KMS-11 (cell line): ENCODE measurements at regions not wholly inside any gene's neighbourhood (a gene's known extent, or its start where the extent isn't known, plus 50 kb on each side); places are given as distances from the start of the nearest gene placed in this dataset.

ENCODE experiments used
- H2AFZ ChIP-seq: fragments of 200-600 bp; sonication (generic); 2 replicates; pipeline ENCODE4 v1.6.1; 2016; ENCODE audit warnings: antibody characterized with exemption, mixed run types, low read depth
- H3K27ac ChIP-seq: fragments of 200-600 bp; sonication (generic); 2 replicates; pipeline ENCODE4 v1.6.1; 2016; ENCODE audit warnings: mild to moderate bottlenecking, mixed run types
- H3K27me3 ChIP-seq: fragments of 200-600 bp; sonication (generic); 2 replicates; pipeline ENCODE4 v1.6.1; 2017; ENCODE audit warnings: mild to moderate bottlenecking, low read depth, mixed run types, moderate library complexity; ENCODE audit not compliant: insufficient read depth
- H3K36me3 ChIP-seq: fragments of 200-600 bp; sonication (generic); 2 replicates; pipeline ENCODE4 v1.6.1; 2017; ENCODE audit warnings: mild to moderate bottlenecking, mixed run types; ENCODE audit not compliant: insufficient read depth
- H3K4me1 ChIP-seq: fragments of 200-600 bp; sonication (generic); 2 replicates; pipeline ENCODE4 v1.6.1; 2016; ENCODE audit warnings: mild to moderate bottlenecking, low read depth, mixed run types; ENCODE audit not compliant: poor library complexity, severe bottlenecking
- H3K4me2 ChIP-seq: fragments of 200-600 bp; sonication (generic); 2 replicates; pipeline ENCODE4 v1.7.0; 2016; ENCODE audit warnings: mild to moderate bottlenecking, mixed run types
- H3K4me3 ChIP-seq: fragments of 200-600 bp; sonication (generic); IDR thresholded peaks from 2 replicates; pipeline ENCODE4 v1.6.1; 2017; ENCODE audit warnings: low read depth, low read length, mixed read lengths; ENCODE audit not compliant: insufficient read depth
- H3K79me2 ChIP-seq: fragments of 200-600 bp; sonication (generic); 2 replicates; pipeline ENCODE4 v1.6.1; 2016; ENCODE audit warnings: low read depth, mixed run types; ENCODE audit not compliant: insufficient read depth
- H3K9ac ChIP-seq: fragments of 200-600 bp; sonication (generic); 2 replicates; pipeline ENCODE4 v1.6.1; 2016; ENCODE audit warnings: mild to moderate bottlenecking, mixed run types
- H4K20me1 ChIP-seq: fragments of 200-600 bp; sonication (generic); 2 replicates; pipeline ENCODE4 v1.6.1; 2016; ENCODE audit warnings: mild to moderate bottlenecking, mixed run types; ENCODE audit not compliant: insufficient read depth
- CTCF ChIP-seq: fragments of 200-600 bp; sonication (generic); conservative IDR thresholded peaks from 2 replicates; pipeline ENCODE4 v1.6.1; 2017; ENCODE audit warnings: low read depth, mild to moderate bottlenecking, antibody characterized with exemption, low read length, moderate library complexity, mixed read lengths

DNA sequence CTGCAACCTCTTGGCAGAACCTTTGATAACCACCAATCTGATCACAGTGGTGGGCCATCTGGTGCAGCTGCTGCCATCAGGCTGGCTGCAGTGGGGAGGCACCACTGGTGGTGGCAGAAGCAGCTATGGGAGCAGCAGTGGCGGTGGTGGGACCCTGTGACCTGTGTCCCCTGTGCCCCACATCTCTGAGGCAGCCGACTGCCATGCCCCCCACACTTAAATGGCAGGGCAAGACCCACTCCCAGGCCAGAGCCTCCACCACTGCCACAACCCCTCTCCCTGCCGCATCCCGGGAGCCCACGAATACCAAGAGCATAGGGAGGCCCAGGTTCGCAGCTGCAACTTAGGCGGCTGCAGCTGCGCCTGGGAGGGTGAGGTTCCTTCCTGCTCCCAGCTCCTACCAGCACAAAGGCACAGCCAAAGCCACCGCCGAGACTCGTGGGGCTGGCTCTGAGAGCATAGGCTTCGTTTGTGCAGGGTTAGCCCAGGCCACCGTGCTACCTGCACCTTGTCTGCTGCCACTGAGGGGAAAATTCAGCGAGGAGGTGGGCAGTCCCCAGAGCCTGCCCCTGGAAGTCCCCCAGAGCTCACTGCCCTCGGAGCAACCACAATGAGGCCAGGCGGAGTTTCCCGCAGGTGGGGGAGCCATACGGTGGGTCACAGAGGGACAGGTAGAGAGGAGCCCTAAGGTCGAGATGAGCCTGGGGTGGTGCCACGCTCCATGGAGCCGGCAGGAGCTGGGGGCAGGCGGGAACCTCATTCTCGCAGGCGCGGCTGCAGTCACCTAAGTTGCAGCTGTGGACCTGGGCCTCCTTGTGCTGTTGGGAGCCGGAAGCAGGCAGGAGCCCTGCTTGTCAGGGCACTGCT is 518.7 kb downstream of the RWDD3 start:
- Histone ChIP-seq H3K27me3 (no peaks in the 10 kb centered on the region), H3K4me2 (no peak overlapping the region), H3K27ac (no peak overlapping the region), H4K20me1 (no peaks in the 10 kb centered on the region), H3K4me3 (no peak overlapping the region), H3K79me2 (no peaks in the 10 kb centered on the region), H3K9ac (no peak overlapping the region), H3K36me3 (no peaks in the 10 kb centered on the region), H2AFZ (no peak overlapping the region), H3K4me1 (no peaks in the 10 kb centered on the region)
- no peak for TF ChIP-seq CTCF

DNA sequence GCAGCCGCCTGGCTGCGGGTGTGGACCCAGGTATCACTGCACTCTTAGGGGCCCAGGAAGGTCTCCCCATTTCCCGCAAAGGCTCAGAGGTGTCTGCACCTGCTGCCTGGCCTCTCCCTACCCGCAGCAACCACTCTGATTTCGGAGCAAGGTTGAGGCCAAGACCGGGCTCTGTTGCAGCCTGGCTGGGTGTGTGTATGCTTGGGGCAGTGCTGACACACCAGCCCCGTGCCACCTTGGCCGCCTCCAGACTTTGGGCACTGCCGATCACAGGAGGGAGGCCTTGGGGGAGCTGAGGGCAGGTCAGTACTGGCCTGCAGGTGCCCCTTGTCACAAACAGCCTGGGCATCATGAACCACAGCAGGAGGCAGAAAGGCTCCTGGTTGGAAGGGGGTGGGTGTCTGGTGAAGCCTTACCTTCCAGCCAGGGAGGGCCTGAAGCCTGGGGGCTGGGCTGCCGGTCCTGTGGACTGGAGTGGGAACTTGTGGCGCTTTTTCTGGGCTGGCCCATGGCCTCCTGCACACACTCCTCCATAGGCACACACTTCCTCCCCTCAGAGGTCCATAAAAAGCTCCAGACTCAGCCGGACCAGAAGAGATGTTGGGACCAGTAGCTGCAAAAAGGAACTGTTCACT is 519.5 kb downstream of the RWDD3 start:
- no peak overlapping the region for H3K27ac ChIP-seq
- no peaks in the 10 kb centered on the region for H3K4me1 ChIP-seq
- no peak overlapping the region for H3K4me3 ChIP-seq
- no peaks in the 10 kb centered on the region for H4K20me1 ChIP-seq
- TF ChIP-seq CTCF, result no peak
- H3K4me2 ChIP-seq, result no peak overlapping the region
- no peak overlapping the region for H3K9ac ChIP-seq
- H3K36me3 ChIP-seq, result no peaks in the 10 kb centered on the region
- no peak overlapping the region for H2AFZ ChIP-seq
- no peaks in the 10 kb centered on the region for H3K27me3 ChIP-seq
- H3K79me2 ChIP-seq, result no peaks in the 10 kb centered on the region

GRCh38 chr1:95754412-95754811 is 520.4 kb downstream of the RWDD3 start:
- no peaks in the 10 kb centered on the region for H3K79me2 ChIP-seq
- no peak overlapping the region for H3K4me3 ChIP-seq
- H3K4me1 ChIP-seq, result no peaks in the 10 kb centered on the region
- no peak overlapping the region for H2AFZ ChIP-seq
- no peak overlapping the region for H3K27ac ChIP-seq
- no peak for TF ChIP-seq CTCF
- no peak overlapping the region for H3K9ac ChIP-seq
- no peaks in the 10 kb centered on the region for H3K27me3 ChIP-seq
- no peaks in the 10 kb centered on the region for H3K36me3 ChIP-seq
- H3K4me2 ChIP-seq, result no peak overlapping the region
- no peaks in the 10 kb centered on the region for H4K20me1 ChIP-seq

DNA sequence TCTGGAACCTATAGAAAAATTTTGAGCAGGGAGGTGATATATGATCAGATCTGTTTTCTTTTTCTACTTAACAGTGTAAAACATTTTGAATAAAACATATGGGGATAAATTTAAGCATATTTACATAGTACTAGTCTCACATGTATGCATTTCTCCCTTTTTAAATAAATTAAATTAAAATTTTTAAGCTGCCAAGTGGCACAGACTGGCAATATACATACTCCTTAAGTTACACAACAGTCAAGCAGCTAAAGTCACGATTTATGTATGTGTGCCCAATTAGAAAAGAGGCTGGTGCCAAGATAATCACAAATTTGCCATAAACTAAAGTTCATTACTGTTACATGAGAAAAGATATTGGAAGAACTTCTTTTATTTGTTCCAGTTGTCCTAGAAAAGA is 532.0 kb downstream of the RWDD3 start:
- no peaks in the 10 kb centered on the region for H4K20me1 ChIP-seq
- no peak overlapping the region for H3K4me3 ChIP-seq
- H3K9ac ChIP-seq, result no peak overlapping the region
- no peaks in the 10 kb centered on the region for H3K79me2 ChIP-seq
- no peaks in the 10 kb centered on the region for H3K4me1 ChIP-seq
- H3K27me3 ChIP-seq, result no peaks in the 10 kb centered on the region
- no peak for TF ChIP-seq CTCF
- H2AFZ ChIP-seq, result no peak overlapping the region
- H3K27ac ChIP-seq, result no peak overlapping the region
- H3K36me3 ChIP-seq, result no peaks in the 10 kb centered on the region
- H3K4me2 ChIP-seq, result no peak overlapping the region
